ENCODE measurements at regions not wholly inside any gene's neighbourhood (a gene's known extent, or its start where the extent isn't known, plus 50 kb on each side); places are given as distances from the start of the nearest gene placed in this dataset.

DNA sequence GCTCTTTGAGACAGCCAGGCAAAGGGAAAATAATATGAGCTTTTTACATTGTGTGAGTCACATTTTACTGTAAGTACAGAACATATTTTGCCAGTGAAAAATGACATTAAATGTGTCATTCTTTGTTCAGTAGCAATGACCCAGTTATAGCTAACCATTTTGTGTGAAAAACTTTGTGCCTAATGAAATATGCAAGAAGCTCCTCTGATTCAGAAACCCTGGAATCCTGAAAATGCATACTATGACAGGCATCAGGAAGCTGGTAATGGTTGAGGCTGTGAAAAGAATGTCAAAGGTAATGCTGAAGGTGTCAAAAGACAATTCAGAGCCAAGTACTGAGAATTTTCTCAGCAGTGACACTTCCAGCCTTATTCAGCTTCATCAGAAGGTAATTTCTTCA lies 549.5 kb upstream of the SMIM31 start:
- no peak for TF ChIP-seq CTCF (IDR thresholded peaks at IDR 0.05)
- H3K27ac ChIP-seq = no peak overlapping the region
- no peak for DNase-seq
- no peaks in the 10 kb centered on the region for H3K4me1 ChIP-seq
- ATAC-seq = no peak
- no peaks in the 10 kb centered on the region for H3K9me3 ChIP-seq
- intact Hi-C loops (cut with DNase I) = no loop called here
- H3K4me3 ChIP-seq = no peak overlapping the region
- H3K27me3 ChIP-seq = no peaks in the 10 kb centered on the region
- H3K36me3 ChIP-seq = no peaks in the 10 kb centered on the region

DNA sequence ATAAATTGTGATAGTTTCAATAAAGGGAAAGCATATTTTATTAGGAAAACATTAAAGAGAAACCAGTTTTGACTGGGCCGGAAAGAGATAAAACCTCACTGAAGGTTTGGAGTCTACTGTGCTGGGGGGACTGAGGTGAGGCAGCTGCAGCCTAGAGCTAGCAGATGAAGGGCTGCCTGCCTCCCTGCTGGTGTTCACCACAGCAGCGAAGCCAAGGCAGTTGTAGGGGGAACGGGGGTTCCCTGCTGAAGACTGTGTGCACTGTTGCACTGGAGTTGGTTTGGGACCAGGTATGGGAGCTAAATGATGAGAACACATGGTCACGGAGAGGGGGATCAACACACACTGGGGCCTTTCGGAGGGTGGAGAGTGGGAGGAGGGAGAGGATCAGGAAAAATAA lies 546.5 kb upstream of the SMIM31 start:
- no peaks in the 10 kb centered on the region for H3K36me3 ChIP-seq
- H3K9me3 ChIP-seq = no peaks in the 10 kb centered on the region
- no peaks in the 10 kb centered on the region for H3K4me1 ChIP-seq
- TF ChIP-seq CTCF (IDR thresholded peaks at IDR 0.05) = no peak
- no peak overlapping the region for H3K27ac ChIP-seq
- intact Hi-C loops (cut with DNase I) = no loop called here
- H3K27me3 ChIP-seq = no peaks in the 10 kb centered on the region
- ATAC-seq (no peak), DNase-seq (no peak)
- H3K4me3 ChIP-seq = no peak overlapping the region

- H3K27me3 ChIP-seq = no peaks in the 10 kb centered on the region
- intact Hi-C loops (cut with DNase I) = no loop called here
- H3K27ac ChIP-seq = no peak overlapping the region
- H3K36me3 ChIP-seq = no peaks in the 10 kb centered on the region
- DNase-seq (no peak), ATAC-seq (no peak)
- H3K4me3 ChIP-seq = no peak overlapping the region
- TF ChIP-seq CTCF (IDR thresholded peaks at IDR 0.05) = no peak
- no peaks in the 10 kb centered on the region for H3K4me1 ChIP-seq
- H3K9me3 ChIP-seq = no peaks in the 10 kb centered on the region
Observed at GRCh38 chr4:164210377-164210776, 543.6 kb upstream of the SMIM31 start.

DNA sequence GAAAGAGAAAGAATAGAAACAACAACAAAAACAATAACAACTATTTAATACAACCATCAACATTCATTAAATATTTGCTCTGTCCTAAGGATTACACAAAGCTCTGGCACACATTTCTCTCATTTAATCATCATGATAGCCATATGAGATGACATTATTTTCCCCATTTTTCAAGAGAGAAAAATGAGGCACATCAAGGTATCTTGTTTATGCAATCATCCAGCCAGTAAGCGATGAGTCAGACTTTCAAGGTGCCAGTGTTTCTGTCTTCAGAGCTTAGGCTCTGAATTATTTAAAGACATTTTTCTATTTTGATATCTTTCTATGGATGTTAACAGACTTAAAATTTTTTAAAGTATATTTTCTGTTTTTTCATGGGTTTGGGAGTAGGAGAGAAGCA lies 541.8 kb upstream of the SMIM31 start:
- H3K36me3 ChIP-seq = no peaks in the 10 kb centered on the region
- H3K27me3 ChIP-seq = no peaks in the 10 kb centered on the region
- TF ChIP-seq CTCF (IDR thresholded peaks at IDR 0.05) = no peak
- H3K4me1 ChIP-seq = no peaks in the 10 kb centered on the region
- DNase-seq = no peak
- intact Hi-C loops (cut with DNase I) = no loop called here
- no peak overlapping the region for H3K27ac ChIP-seq
- no peaks in the 10 kb centered on the region for H3K9me3 ChIP-seq
- H3K4me3 ChIP-seq = no peak overlapping the region
- no peak for ATAC-seq

DNA sequence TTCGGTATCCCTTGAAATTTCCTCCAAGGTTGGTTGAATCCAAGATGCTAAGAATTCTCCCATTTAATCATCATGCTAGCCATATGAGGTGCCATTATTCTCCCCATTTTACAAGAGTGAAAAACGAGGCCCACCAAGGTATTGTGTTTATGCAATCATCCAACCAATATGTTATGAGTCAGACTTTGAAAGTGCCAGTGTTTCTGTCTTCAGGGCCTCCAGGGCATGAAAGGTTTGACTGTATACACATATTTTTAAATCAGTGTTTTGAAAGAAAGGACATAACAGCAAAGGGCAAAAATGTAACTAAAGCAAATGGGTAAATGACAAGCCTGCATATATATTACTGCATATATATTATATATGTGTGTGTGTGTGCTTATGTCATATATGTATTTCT lies 541.2 kb upstream of the SMIM31 start:
- intact Hi-C loops (cut with DNase I) = no loop called here
- Histone ChIP-seq H3K4me3 (no peak overlapping the region), H3K9me3 (no peaks in the 10 kb centered on the region), H3K27me3 (no peaks in the 10 kb centered on the region), H3K27ac (no peak overlapping the region), H3K36me3 (no peaks in the 10 kb centered on the region), H3K4me1 (no peaks in the 10 kb centered on the region)
- no peak for TF ChIP-seq CTCF (IDR thresholded peaks at IDR 0.05)
- no peak for DNase-seq
- ATAC-seq = no peak

Data from left lung (tissue), 4 donors.